ENCODE measurements at regions not wholly inside any gene's neighbourhood (a gene's known extent, or its start where the extent isn't known, plus 50 kb on each side); places are given as distances from the start of the nearest gene placed in this dataset.

GRCh38 chr12:42756841-42757623, 167.5 kb upstream of the PRICKLE1 start:
- no peak for DNase-seq (ENCODE audit: low read depth in 6 of 9, low spot score in 9 of 9)
- 69% methylated on average over 9 of the region's 9 CpGs for WGBS

GRCh38 chr12:42750356-42750755, 160.8 kb upstream of the PRICKLE1 start:
- peaks cover 0 to 5% of the 10 kb centered on the region in 2 donors for H3K9me3 ChIP-seq (ENCODE audit: control insufficient read depth in 2 of 2, insufficient read depth in 1 of 2, low read length in 1 of 2)
- H3K27me3 ChIP-seq (ENCODE audit: control insufficient read depth in 2 of 2, insufficient read depth in 1 of 2, low read length in 1 of 2), result no peaks in the 10 kb centered on the region
- no peak overlapping the region for H3K4me3 ChIP-seq (ENCODE audit: low read length in 2 of 2)
- 93% methylated on average over 1 of the region's 1 CpG for whole genome bisulfite sequencing
- DNase-seq (ENCODE audit: low read depth in 6 of 9, low spot score in 9 of 9), result no peak
- no peaks in the 10 kb centered on the region for H3K36me3 ChIP-seq (ENCODE audit: control insufficient read depth in 2 of 2, insufficient read depth in 2 of 2, low read length in 1 of 2)
- H3K27ac ChIP-seq (ENCODE audit: low read depth in 1 of 2, low read length in 1 of 2), result no peak overlapping the region
- no peaks in the 10 kb centered on the region for H3K4me1 ChIP-seq (ENCODE audit: control insufficient read depth in 2 of 2, insufficient read depth in 2 of 2, low read length in 2 of 2)

More at GRCh38 chr12:42756841-42757623, 167.5 kb upstream of the PRICKLE1 start:
- Histone ChIP-seq H3K27ac (ENCODE audit: low read depth in 1 of 2, low read length in 1 of 2) (no peak overlapping the region), H3K4me3 (ENCODE audit: low read length in 2 of 2) (no peak overlapping the region), H3K4me1 (ENCODE audit: control insufficient read depth in 2 of 2, insufficient read depth in 2 of 2, low read length in 2 of 2) (no peaks in the 10 kb centered on the region), H3K9me3 (ENCODE audit: control insufficient read depth in 2 of 2, insufficient read depth in 1 of 2, low read length in 1 of 2) (no peaks in the 10 kb centered on the region), H3K36me3 (ENCODE audit: control insufficient read depth in 2 of 2, insufficient read depth in 2 of 2, low read length in 1 of 2) (no peaks in the 10 kb centered on the region), H3K27me3 (ENCODE audit: control insufficient read depth in 2 of 2, insufficient read depth in 1 of 2, low read length in 1 of 2) (no peaks in the 10 kb centered on the region)

- no peak for DNase-seq (ENCODE audit: low read depth in 6 of 9, low spot score in 9 of 9)
- Histone ChIP-seq H3K36me3 (ENCODE audit: control insufficient read depth in 2 of 2, insufficient read depth in 2 of 2, low read length in 1 of 2) (no peaks in the 10 kb centered on the region), H3K4me1 (ENCODE audit: control insufficient read depth in 2 of 2, insufficient read depth in 2 of 2, low read length in 2 of 2) (no peaks in the 10 kb centered on the region), H3K4me3 (ENCODE audit: low read length in 2 of 2) (no peak overlapping the region), H3K27ac (ENCODE audit: low read depth in 1 of 2, low read length in 1 of 2) (no peak overlapping the region), H3K27me3 (ENCODE audit: control insufficient read depth in 2 of 2, insufficient read depth in 1 of 2, low read length in 1 of 2) (no peaks in the 10 kb centered on the region), H3K9me3 (ENCODE audit: control insufficient read depth in 2 of 2, insufficient read depth in 1 of 2, low read length in 1 of 2) (peaks cover 0 to 5% of the 10 kb centered on the region in 2 donors)
- 95% methylated on average over 1 of the region's 1 CpG for WGBS
These were observed 159.7 kb upstream of the PRICKLE1 start for GRCh38 chr12:42749239-42749638.

- H3K36me3 ChIP-seq (ENCODE audit: control insufficient read depth in 2 of 2, insufficient read depth in 2 of 2, low read length in 1 of 2), result no peaks in the 10 kb centered on the region
- no peak for DNase-seq (ENCODE audit: low read depth in 6 of 9, low spot score in 9 of 9)
- H3K4me1 ChIP-seq (ENCODE audit: control insufficient read depth in 2 of 2, insufficient read depth in 2 of 2, low read length in 2 of 2), result no peaks in the 10 kb centered on the region
- H3K4me3 ChIP-seq (ENCODE audit: low read length in 2 of 2), result no peak overlapping the region
- no peaks in the 10 kb centered on the region for H3K27me3 ChIP-seq (ENCODE audit: control insufficient read depth in 2 of 2, insufficient read depth in 1 of 2, low read length in 1 of 2)
- H3K27ac ChIP-seq (ENCODE audit: low read depth in 1 of 2, low read length in 1 of 2), result no peak overlapping the region
- peaks cover 0 to 5% of the 10 kb centered on the region in 2 donors for H3K9me3 ChIP-seq (ENCODE audit: control insufficient read depth in 2 of 2, insufficient read depth in 1 of 2, low read length in 1 of 2)
- WGBS, result 58% methylated on average over 5 of the region's 5 CpGs
These were observed 155.1 kb upstream of the PRICKLE1 start for GRCh38 chr12:42744539-42745182.

- peaks cover 0 to 5% of the 10 kb centered on the region in 2 donors for H3K9me3 ChIP-seq (ENCODE audit: control insufficient read depth in 2 of 2, insufficient read depth in 1 of 2, low read length in 1 of 2)
- no peaks in the 10 kb centered on the region for H3K4me1 ChIP-seq (ENCODE audit: control insufficient read depth in 2 of 2, insufficient read depth in 2 of 2, low read length in 2 of 2)
- no peak for DNase-seq (ENCODE audit: low read depth in 6 of 9, low spot score in 9 of 9)
- H3K27ac ChIP-seq (ENCODE audit: low read depth in 1 of 2, low read length in 1 of 2), result no peak overlapping the region
- H3K36me3 ChIP-seq (ENCODE audit: control insufficient read depth in 2 of 2, insufficient read depth in 2 of 2, low read length in 1 of 2), result no peaks in the 10 kb centered on the region
- 76% methylated on average over 5 of the region's 5 CpGs for WGBS
- H3K27me3 ChIP-seq (ENCODE audit: control insufficient read depth in 2 of 2, insufficient read depth in 1 of 2, low read length in 1 of 2), result no peaks in the 10 kb centered on the region
- H3K4me3 ChIP-seq (ENCODE audit: low read length in 2 of 2), result no peak overlapping the region
These were observed 153.2 kb upstream of the PRICKLE1 start for GRCh38 chr12:42742716-42743115.

GRCh38 chr12:42741771-42742510, 152.4 kb upstream of the PRICKLE1 start:
- DNase-seq (ENCODE audit: low read depth in 6 of 9, low spot score in 9 of 9), result no peak
- H3K36me3 ChIP-seq (ENCODE audit: control insufficient read depth in 2 of 2, insufficient read depth in 2 of 2, low read length in 1 of 2), result no peaks in the 10 kb centered on the region
- 89% methylated on average over 7 of the region's 7 CpGs for WGBS
- H3K27me3 ChIP-seq (ENCODE audit: control insufficient read depth in 2 of 2, insufficient read depth in 1 of 2, low read length in 1 of 2), result no peaks in the 10 kb centered on the region
- no peak overlapping the region for H3K27ac ChIP-seq (ENCODE audit: low read depth in 1 of 2, low read length in 1 of 2)
- peaks cover 0 to 5% of the 10 kb centered on the region in 2 donors for H3K9me3 ChIP-seq (ENCODE audit: control insufficient read depth in 2 of 2, insufficient read depth in 1 of 2, low read length in 1 of 2)
- no peaks in the 10 kb centered on the region for H3K4me1 ChIP-seq (ENCODE audit: control insufficient read depth in 2 of 2, insufficient read depth in 2 of 2, low read length in 2 of 2)
- H3K4me3 ChIP-seq (ENCODE audit: low read length in 2 of 2), result no peak overlapping the region

GRCh38 chr12:42741091-42741490, 151.5 kb upstream of the PRICKLE1 start:
- Histone ChIP-seq H3K9me3 (ENCODE audit: control insufficient read depth in 2 of 2, insufficient read depth in 1 of 2, low read length in 1 of 2) (no peaks in the 10 kb centered on the region), H3K4me1 (ENCODE audit: control insufficient read depth in 2 of 2, insufficient read depth in 2 of 2, low read length in 2 of 2) (no peaks in the 10 kb centered on the region), H3K27me3 (ENCODE audit: control insufficient read depth in 2 of 2, insufficient read depth in 1 of 2, low read length in 1 of 2) (no peaks in the 10 kb centered on the region), H3K27ac (ENCODE audit: low read depth in 1 of 2, low read length in 1 of 2) (no peak overlapping the region), H3K36me3 (ENCODE audit: control insufficient read depth in 2 of 2, insufficient read depth in 2 of 2, low read length in 1 of 2) (no peaks in the 10 kb centered on the region), H3K4me3 (ENCODE audit: low read length in 2 of 2) (no peak overlapping the region)
- no peak for DNase-seq (ENCODE audit: low read depth in 6 of 9, low spot score in 9 of 9)
- WGBS, result 94% methylated on average over 2 of the region's 2 CpGs

- Histone ChIP-seq H3K4me1 (ENCODE audit: control insufficient read depth in 2 of 2, insufficient read depth in 2 of 2, low read length in 2 of 2) (peaks cover 0 to 2% of the 10 kb centered on the region in 2 donors), H3K36me3 (ENCODE audit: control insufficient read depth in 2 of 2, insufficient read depth in 2 of 2, low read length in 1 of 2) (no peaks in the 10 kb centered on the region), H3K27ac (ENCODE audit: low read depth in 1 of 2, low read length in 1 of 2) (no peak overlapping the region), H3K27me3 (ENCODE audit: control insufficient read depth in 2 of 2, insufficient read depth in 1 of 2, low read length in 1 of 2) (no peaks in the 10 kb centered on the region), H3K9me3 (ENCODE audit: control insufficient read depth in 2 of 2, insufficient read depth in 1 of 2, low read length in 1 of 2) (no peaks in the 10 kb centered on the region), H3K4me3 (ENCODE audit: low read length in 2 of 2) (no peak overlapping the region)
- WGBS, result 93% methylated on average over 3 of the region's 3 CpGs
- no peak for DNase-seq (ENCODE audit: low read depth in 6 of 9, low spot score in 9 of 9)
These were observed 147.9 kb upstream of the PRICKLE1 start for GRCh38 chr12:42737398-42737797.

- WGBS, result 91% methylated on average over 11 of the region's 11 CpGs
- no peak overlapping the region for H3K27ac ChIP-seq (ENCODE audit: low read depth in 1 of 2, low read length in 1 of 2)
- no peak for DNase-seq (ENCODE audit: low read depth in 6 of 9, low spot score in 9 of 9)
These were observed 146.4 kb upstream of the PRICKLE1 start for GRCh38 chr12:42735861-42736361.

More at GRCh38 chr12:42735861-42736361, 146.4 kb upstream of the PRICKLE1 start:
- H3K4me1 ChIP-seq (ENCODE audit: control insufficient read depth in 2 of 2, insufficient read depth in 2 of 2, low read length in 2 of 2), result peaks cover 0 to 2% of the 10 kb centered on the region in 2 donors
- H3K4me3 ChIP-seq (ENCODE audit: low read length in 2 of 2), result no peak overlapping the region
- H3K36me3 ChIP-seq (ENCODE audit: control insufficient read depth in 2 of 2, insufficient read depth in 2 of 2, low read length in 1 of 2), result no peaks in the 10 kb centered on the region
- H3K9me3 ChIP-seq (ENCODE audit: control insufficient read depth in 2 of 2, insufficient read depth in 1 of 2, low read length in 1 of 2), result no peaks in the 10 kb centered on the region
- no peaks in the 10 kb centered on the region for H3K27me3 ChIP-seq (ENCODE audit: control insufficient read depth in 2 of 2, insufficient read depth in 1 of 2, low read length in 1 of 2)

Measured in thymus (tissue), 11 donors.